ENCODE measurements at regions not wholly inside any gene's neighbourhood (a gene's known extent, or its start where the extent isn't known, plus 50 kb on each side); places are given as distances from the start of the nearest gene placed in this dataset.

GRCh38 chr11:69941546-69942332, 122.5 kb upstream of the FGF3 start:
- DNase-seq = no peak
- no peak for TF ChIP-seq CTCF (IDR thresholded peaks at IDR 0.05; ENCODE audit: borderline replicate concordance, extremely low read depth, low read length, poor library complexity, severe bottlenecking)
- no peak for TF ChIP-seq EZH2 (IDR thresholded peaks at IDR 0.05; ENCODE audit: borderline replicate concordance, low read depth, low read length, severe bottlenecking)
- Histone ChIP-seq H3K9me3 (ENCODE audit: insufficient read depth, low read length, severe bottlenecking) (no peaks in the 10 kb centered on the region), H4K20me1 (ENCODE audit: insufficient read depth, low read length) (no peaks in the 10 kb centered on the region), H3K27me3 (ENCODE audit: insufficient read depth, low read length, poor library complexity) (no peaks in the 10 kb centered on the region), H3K36me3 (ENCODE audit: insufficient read depth, low read length) (no peaks in the 10 kb centered on the region), H3K79me2 (ENCODE audit: insufficient read depth, low read length) (no peaks in the 10 kb centered on the region), H3K4me2 (ENCODE audit: insufficient read depth, low read length) (no peak overlapping the region), H3K4me1 (ENCODE audit: insufficient read depth, low read length) (no peaks in the 10 kb centered on the region), H3K27ac (ENCODE audit: low read length) (no peak overlapping the region), H3K9ac (ENCODE audit: low read depth, low read length) (no peak overlapping the region), H2AFZ (ENCODE audit: low read depth, low read length) (no peak overlapping the region), H3K4me3 (ENCODE audit: low read depth in 1 of 2, low read length in 2 of 2) (no peak overlapping the region)
- ATAC-seq (ENCODE audit: insufficient read depth, low read depth) = no peak

GRCh38 chr11:69942333-69942820, 123.2 kb upstream of the FGF3 start:
- no peak overlapping the region for H3K27ac ChIP-seq (ENCODE audit: low read length)
- no peaks in the 10 kb centered on the region for H3K36me3 ChIP-seq (ENCODE audit: insufficient read depth, low read length)
- H3K27me3 ChIP-seq (ENCODE audit: insufficient read depth, low read length, poor library complexity) = no peaks in the 10 kb centered on the region
- no peaks in the 10 kb centered on the region for H3K9me3 ChIP-seq (ENCODE audit: insufficient read depth, low read length, severe bottlenecking)
- no peak overlapping the region for H2AFZ ChIP-seq (ENCODE audit: low read depth, low read length)
- no peak for DNase-seq
- H3K4me1 ChIP-seq (ENCODE audit: insufficient read depth, low read length) = no peaks in the 10 kb centered on the region
- H3K9ac ChIP-seq (ENCODE audit: low read depth, low read length) = no peak overlapping the region
- ATAC-seq (ENCODE audit: insufficient read depth, low read depth) = no peak
- no peak overlapping the region for H3K4me2 ChIP-seq (ENCODE audit: insufficient read depth, low read length)
- no peaks in the 10 kb centered on the region for H3K79me2 ChIP-seq (ENCODE audit: insufficient read depth, low read length)
- TF ChIP-seq CTCF (IDR thresholded peaks at IDR 0.05; ENCODE audit: borderline replicate concordance, extremely low read depth, low read length, poor library complexity, severe bottlenecking) = no peak
- H4K20me1 ChIP-seq (ENCODE audit: insufficient read depth, low read length) = no peaks in the 10 kb centered on the region
- H3K4me3 ChIP-seq (ENCODE audit: low read depth in 1 of 2, low read length in 2 of 2) = no peak overlapping the region

- Histone ChIP-seq H2AFZ (ENCODE audit: low read depth, low read length) (no peak overlapping the region), H3K27ac (ENCODE audit: low read length) (no peak overlapping the region), H3K4me1 (ENCODE audit: insufficient read depth, low read length) (no peaks in the 10 kb centered on the region), H3K27me3 (ENCODE audit: insufficient read depth, low read length, poor library complexity) (no peaks in the 10 kb centered on the region), H3K9me3 (ENCODE audit: insufficient read depth, low read length, severe bottlenecking) (no peaks in the 10 kb centered on the region), H3K4me3 (ENCODE audit: low read depth in 1 of 2, low read length in 2 of 2) (no peak overlapping the region), H3K79me2 (ENCODE audit: insufficient read depth, low read length) (no peaks in the 10 kb centered on the region), H4K20me1 (ENCODE audit: insufficient read depth, low read length) (no peaks in the 10 kb centered on the region), H3K4me2 (ENCODE audit: insufficient read depth, low read length) (no peak overlapping the region), H3K9ac (ENCODE audit: low read depth, low read length) (no peak overlapping the region), H3K36me3 (ENCODE audit: insufficient read depth, low read length) (no peaks in the 10 kb centered on the region)
- TF ChIP-seq EZH2 (IDR thresholded peaks at IDR 0.05; ENCODE audit: borderline replicate concordance, low read depth, low read length, severe bottlenecking) (no peak), CTCF (IDR thresholded peaks at IDR 0.05; ENCODE audit: borderline replicate concordance, extremely low read depth, low read length, poor library complexity, severe bottlenecking) (no peak)
- DNase-seq = no peak
- no peak for ATAC-seq (ENCODE audit: insufficient read depth, low read depth)
Measured at GRCh38 chr11:69943066-69943465, 123.8 kb upstream of the FGF3 start.

Data from DND-41 (cell line).